GM19043 (cell line): ENCODE measurements at regions not wholly inside any gene's neighbourhood (a gene's known extent, or its start where the extent isn't known, plus 50 kb on each side); places are given as distances from the start of the nearest gene placed in this dataset.

Source experiments
- ATAC-seq: cut with Tn5 transposase; IDR thresholded peaks from one replicate; pipeline ENCODE4 v1.9.1; 2021; ENCODE audit warnings: low read depth; ENCODE audit not compliant: unreplicated experiment

DNA sequence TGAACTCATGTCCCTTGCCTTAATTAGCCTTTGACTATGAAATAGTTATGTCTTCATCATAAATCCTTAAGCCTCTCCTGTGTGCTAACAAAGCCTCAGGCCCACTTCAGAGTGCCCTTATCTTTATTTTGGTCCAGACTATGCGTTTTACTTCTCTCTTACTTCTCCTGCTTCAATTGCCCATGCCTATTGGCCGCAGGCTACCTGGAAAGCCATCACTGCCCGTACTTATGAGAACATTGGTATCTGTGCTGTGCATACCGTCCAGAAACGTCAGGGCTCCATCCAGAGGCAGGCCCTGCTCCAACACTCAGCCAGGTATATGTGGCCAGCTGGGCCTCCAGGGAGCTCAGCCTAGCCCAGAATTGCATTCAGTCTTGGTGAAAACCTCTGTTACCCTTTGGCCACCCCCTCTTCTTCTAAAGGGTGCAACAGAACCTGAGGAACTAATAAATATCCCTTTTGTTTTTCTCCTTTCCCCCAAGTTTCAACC lies 212.4 kb upstream of the MTPN start:
- ATAC-seq: no peak

DNA sequence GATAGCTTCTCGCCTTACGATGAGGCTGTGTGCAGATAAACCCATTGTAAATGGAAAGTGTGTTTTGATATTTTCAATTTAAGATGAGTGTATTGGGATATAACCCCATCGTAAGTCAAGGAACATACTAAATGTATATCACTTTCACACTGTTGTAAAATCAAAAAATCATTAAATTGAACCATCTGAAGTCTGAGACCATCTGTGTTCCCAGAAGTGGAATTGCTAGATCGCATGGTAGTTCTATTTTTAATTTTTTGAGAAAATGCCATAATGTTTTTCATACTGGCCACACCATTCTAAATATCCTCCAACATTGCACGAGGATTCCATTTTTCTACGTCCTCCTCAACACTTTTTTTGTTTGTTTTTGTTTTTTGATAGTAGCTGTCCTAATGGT lies 209.1 kb upstream of the MTPN start:
- ATAC-seq: no peak

DNA sequence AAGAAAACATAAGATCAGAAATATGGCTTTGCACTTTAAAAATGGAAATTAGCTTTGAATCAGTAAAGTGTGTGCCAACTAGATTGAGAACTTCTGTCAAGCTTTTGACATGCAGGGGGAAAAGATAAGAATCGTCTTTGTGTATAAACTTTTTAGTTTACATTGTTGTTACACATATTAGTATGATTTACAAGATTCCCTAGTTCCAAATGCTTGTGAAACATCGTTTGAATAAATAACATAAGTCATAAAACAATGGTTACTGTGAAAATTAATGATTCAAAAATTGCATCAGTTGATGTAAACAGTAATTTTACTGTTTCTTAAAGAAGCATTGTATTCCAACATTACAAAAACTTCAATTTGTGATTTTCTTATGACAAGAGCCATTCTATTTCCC lies 207.6 kb upstream of the MTPN start:
- ATAC-seq: no peak

GRCh38 chr7:136183981-136184380 lies 206.8 kb upstream of the MTPN start:
- ATAC-seq: no peak

- no peak for ATAC-seq
Observed at GRCh38 chr7:136180984-136181383, 203.8 kb upstream of the MTPN start.

DNA sequence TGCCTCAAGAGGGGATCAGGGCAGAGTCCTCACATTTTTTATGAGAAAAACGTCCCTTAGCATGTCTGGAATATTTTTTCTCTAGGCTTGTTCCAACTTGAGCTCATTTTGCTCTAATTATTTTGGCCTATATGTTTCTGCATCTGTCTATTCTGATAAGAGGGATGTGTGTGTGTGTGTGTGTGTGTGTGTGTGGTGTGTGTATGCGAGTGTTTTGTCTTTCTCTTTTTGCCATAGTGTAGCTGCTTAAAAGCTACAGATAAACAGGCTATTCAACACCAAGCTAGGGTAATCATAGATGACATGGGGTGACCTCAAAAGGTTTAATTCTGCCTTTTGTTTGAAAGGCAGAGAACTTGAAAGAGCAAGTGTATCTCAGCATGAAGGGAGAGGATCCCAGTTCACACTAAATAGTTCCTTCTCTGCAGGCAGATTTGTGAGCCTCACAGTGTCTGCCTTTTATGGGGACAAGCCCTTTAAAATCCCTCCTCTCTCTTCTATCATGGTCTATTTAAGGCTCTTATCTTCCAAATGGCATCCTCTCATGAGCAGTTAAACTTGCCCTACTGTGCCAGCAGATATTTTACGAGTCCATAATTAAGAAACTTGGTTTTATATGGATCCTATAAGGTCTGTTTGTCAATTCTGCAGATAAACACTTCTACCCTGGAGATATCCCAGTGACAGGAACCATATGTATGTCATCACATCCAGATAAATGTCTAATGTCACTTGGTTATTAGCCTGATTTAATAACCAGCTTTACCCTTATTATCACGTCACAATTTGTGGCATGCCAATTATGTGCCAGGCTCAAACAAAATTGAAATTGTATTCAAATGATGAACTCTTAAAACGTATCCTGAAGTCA lies 202.9 kb upstream of the MTPN start:
- no peak for ATAC-seq

GRCh38 chr7:136179154-136179553 lies 202.0 kb upstream of the MTPN start:
- no peak for ATAC-seq

DNA sequence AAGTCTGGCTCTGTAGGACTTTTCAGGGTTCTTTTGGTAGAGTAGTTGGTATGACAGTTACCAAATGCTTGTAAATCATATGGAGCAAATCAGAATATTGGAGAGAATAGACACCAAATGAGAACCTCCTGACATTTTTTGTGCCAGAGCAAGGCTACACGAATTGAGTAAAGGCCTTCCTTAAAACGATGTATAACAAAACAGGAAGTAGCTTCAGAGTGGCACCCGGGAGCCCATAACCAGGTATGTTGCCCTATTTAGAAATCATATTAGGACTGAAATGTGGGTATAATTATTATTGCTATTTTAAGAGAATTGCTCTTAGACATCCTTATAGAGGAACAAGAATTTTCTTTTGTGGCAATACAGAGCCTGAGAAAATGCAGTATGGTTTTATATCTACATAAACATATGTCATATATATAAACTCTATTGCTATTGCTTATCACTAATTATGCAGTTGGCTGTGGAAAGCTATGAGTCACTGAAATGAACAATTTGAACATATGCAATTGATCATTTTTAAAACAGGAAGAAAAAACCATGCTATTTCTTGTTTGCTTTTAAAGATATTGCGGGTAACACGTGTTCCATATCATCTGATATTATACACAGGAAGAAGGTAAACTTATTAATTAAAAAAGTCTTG lies 197.4 kb upstream of the MTPN start:
- no peak for ATAC-seq

DNA sequence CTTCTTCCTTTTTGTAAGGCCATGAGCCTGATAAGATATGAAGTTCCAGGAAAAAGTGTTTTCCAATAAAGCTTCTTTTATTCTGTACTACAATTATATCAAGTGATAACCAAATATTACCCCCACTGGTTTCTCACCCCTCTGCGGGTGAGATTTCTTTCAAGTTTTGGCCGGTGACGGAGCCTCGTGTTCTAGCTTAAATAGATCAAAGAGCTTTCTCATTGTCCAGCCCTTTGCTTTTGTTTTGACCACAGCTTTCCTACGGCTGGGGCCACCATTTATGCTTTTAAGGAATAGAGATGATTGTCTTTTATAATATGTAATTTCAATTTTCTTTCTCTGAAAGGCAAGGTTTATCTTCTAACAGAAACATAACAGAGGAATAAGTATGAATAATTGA lies 196.7 kb upstream of the MTPN start:
- ATAC-seq: no peak

DNA sequence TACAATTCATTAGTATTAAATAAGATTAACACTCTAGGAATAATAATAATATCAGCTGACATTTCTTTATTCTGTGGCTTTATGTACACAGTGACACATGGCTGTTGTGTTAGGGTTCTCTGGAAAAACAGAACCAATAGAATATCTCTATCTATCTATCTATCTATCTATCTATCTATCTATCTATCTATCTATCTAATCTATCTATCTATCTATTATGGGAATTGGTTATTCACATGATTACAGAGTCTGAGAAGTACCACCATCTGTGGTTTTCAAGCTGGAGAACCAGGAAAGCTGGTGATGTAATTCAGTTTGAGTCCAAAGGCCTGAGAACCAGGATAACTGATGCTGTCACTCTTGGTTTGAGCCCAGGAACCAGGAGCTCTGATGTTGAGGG lies 194.1 kb upstream of the MTPN start:
- no peak for ATAC-seq

- ATAC-seq: no peak
Observed at GRCh38 chr7:136168821-136169220, 191.7 kb upstream of the MTPN start.

DNA sequence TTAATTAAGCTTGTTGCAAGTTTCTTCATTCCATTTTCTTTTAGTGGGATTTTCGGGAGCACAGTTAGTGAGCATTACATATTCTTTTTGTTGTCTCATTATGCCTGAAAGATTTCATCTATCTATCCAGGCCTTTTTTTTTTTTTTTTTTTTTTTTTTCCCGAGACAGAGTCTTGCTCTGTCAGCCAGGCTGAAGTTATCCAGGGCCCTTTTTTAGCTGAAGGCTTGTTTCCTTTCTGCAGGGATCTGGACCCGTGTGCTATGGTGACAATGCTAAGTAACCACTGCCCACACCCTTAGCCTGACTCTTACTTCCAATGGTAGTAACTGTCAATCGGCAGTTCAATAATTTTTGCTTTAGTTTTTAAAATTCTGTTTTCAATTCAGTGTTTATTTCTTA lies 190.8 kb upstream of the MTPN start:
- no peak for ATAC-seq

- ATAC-seq: no peak
Observed at GRCh38 chr7:136166521-136166920, 189.4 kb upstream of the MTPN start.

GRCh38 chr7:136163340-136163801 lies 186.2 kb upstream of the MTPN start:
- ATAC-seq: no peak

DNA sequence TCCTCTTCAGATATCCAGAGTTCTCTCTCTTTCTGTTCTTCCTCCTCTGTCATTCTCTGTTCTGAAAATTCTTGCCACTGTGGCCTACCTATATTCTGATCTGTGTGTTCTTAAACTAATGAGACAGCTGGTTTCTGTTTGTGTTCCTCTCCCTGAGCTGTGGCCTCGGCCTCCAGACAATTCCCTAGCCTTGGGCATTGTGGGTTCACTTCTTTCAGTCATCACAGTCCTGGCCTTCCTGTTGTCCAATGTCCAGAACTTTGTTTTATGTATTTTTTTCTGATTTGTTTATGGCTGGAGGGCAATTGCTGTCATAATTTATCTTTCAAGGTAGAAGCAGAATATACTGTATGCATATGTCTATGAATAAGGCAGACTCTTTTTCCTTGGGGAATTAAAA lies 173.2 kb upstream of the MTPN start:
- ATAC-seq: no peak

GRCh38 chr7:136148920-136149319 lies 171.8 kb upstream of the MTPN start:
- no peak for ATAC-seq

- no peak for ATAC-seq
Observed at GRCh38 chr7:136146925-136147324, 169.8 kb upstream of the MTPN start.

DNA sequence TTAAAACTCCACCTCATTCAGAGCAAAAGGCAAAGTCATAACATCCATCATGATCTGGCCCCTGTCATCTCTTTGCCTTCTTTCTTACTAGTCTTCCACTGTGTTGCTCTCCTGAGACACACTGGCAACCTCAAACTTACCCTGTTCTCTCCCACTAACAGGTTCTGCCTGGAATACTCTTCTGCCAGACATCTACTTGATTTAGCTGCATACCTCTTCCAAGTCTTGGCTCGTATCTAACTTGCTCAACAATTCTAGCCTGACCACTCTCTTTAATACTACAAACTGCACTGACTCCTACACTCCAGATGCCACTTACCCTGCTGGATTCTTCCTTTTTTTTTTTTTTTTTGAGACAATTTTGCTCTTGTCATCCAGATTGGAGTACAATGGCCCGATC lies 167.0 kb upstream of the MTPN start:
- no peak for ATAC-seq

DNA sequence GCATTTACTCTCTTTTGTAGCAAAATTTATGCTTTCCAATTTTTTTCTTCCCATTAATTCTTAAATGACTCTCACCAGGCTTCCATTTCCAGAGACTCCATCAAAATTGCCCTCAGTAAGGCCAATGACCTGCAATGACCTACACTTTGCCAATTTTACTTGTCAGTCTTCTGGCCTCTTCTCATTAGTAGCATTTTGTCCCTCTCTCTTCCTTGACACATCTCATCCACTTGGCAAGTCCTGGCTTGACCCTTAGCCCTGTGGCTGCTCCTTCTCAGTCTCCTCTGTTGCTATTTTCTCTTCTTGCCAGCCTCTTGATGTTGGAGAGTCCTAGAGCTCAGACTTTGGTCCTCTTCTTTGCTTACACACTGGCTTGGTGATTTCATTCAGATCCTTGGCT lies 166.1 kb upstream of the MTPN start:
- ATAC-seq: no peak

DNA sequence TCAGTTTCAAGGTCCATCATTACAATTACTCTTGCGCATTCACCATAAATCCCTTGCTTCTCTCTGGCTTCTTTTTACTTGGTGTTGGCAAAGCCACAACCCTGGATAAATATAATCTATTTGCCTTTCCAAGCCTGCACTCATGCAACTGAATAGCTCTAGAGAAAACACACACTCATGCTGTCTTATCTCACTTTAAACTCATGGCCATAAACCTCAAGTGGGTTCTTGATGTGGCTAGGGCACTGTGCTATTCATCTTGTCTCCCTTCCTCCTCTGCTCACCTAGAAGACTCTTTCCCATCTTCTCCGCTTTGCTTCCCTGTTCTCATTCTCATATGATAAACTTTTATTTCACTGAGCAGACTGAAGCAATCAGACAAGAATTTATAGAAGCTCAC lies 165.4 kb upstream of the MTPN start:
- ATAC-seq: no peak

DNA sequence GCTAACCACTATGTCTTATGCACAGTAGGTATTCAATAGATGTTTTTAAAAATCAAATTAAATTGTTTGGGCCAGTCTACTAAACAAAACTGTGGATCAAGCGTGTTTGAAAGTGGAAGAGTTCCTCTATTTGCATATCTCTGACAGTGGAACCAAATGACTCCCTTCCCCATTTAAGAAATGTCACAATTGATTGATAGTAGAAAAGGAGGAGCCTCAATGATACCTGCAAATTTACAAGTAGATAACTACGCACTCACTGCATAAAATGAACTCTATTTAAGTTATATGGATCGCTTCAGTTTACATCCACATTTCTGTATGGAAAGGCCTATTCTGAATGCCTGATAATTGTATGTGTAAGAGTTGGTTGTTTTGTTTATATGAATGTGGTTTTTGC lies 163.3 kb upstream of the MTPN start:
- ATAC-seq: no peak

GRCh38 chr7:136139417-136139816 lies 162.3 kb upstream of the MTPN start:
- ATAC-seq: no peak
